Bronchial epithelial cell (primary cell): ENCODE measurements at regions not wholly inside any gene's neighbourhood (a gene's known extent, or its start where the extent isn't known, plus 50 kb on each side); places are given as distances from the start of the nearest gene placed in this dataset.

Experiments used
- DNase-seq: peaks from one replicate; pipeline ENCODE4 v3.0.0-alpha.2; 2010; ENCODE audit warnings: low read depth
- FAIRE-seq: peaks from 2 replicates; lab custom pipeline; 2011; peaks lifted over from hg19 to GRCh38; lab: Jason Lieb, UNC
- H3K27me3 ChIP-seq: 2 replicates; pipeline ENCODE4 v1.5.1; 2011; ENCODE audit warnings: low read length; ENCODE audit not compliant: control insufficient read depth, insufficient read depth
- H3K36me3 ChIP-seq: 2 replicates; pipeline ENCODE4 v1.5.1; 2011; ENCODE audit warnings: low read length; ENCODE audit not compliant: control insufficient read depth, insufficient read depth
- H3K4me3 ChIP-seq: 2 replicates; pipeline ENCODE4 v1.5.1; 2011; ENCODE audit warnings: mild to moderate bottlenecking, low read depth, low read length, control low read depth
- CTCF ChIP-seq: IDR thresholded peaks from 2 replicates; pipeline ENCODE4 v1.5.1; 2011; ENCODE audit warnings: mild to moderate bottlenecking, moderate library complexity, low read length, control low read depth, inconsistent platforms; ENCODE audit not compliant: insufficient read depth, severe bottlenecking

DNA sequence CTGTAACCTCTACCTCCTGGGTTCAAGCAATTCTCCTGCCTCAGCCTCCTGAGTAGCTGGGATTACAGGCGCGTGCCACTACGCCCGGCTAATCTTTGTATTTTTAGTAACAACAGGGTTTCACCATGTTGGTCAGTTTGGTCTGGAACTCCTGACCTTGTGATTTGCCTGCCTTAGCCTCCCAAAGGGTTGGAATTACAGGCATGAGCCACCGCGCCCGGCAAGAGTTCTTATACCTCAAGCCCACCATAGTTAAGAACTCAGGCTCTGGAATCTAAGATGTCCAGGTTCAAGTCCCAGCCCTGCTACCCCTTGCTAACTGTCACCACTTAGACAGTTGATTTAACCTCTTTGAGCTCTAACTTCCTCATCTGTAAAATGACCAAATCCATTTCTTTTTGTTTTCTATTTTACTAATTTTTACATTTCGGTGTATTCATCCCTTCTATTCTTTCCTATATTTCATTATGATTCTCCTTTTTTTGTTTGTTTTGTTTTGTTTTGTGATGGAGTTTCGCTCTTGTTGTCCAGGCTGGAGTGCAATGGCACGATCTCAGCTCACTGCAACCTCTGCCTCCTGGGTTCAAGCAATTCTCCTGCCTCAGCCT lies 104.8 kb upstream of the ZNF217 start:
- Histone ChIP-seq H3K36me3 (no peaks in the 10 kb centered on the region), H3K4me3 (no peak overlapping the region), H3K27me3 (no peaks in the 10 kb centered on the region)
- DNase-seq, result no peak
- no peak for TF ChIP-seq CTCF
- FAIRE-seq, result no peak

DNA sequence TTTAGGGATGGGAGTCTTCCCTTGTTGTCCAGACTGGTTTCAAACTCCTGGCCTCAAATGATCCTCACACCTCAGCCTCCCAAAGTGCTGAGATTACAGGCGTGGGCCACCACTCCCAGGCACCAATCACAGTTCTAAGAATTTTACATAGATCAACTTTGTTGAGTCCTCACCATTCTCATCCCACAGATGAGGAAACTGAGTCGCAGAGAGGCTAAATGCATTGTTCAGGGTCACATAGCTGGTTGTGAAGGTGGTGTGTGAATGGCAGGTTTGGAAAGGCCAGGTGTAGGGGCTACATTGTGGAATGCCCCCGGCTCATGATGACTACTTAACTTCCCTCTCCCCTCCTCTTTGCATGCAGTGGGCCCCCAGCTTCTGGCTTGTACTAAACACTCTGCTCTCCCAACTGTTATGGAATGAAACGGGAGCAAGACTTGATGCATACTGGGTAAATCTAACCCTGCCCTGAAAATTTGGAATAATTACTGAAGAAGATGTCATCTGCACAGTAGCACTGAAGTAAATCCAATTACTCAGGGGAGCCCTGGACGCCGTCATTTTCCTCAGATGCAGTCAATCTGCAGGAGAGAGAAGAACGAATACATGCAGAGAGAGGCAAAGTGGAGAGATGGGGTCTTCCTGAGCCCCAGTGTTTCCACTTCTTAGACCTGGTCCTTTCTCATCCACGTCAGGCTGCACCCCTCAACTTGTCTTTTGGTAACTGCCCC lies 102.3 kb upstream of the ZNF217 start:
- DNase-seq (no peak), FAIRE-seq (no peak)
- Histone ChIP-seq H3K4me3 (no peak overlapping the region), H3K36me3 (no peaks in the 10 kb centered on the region), H3K27me3 (no peaks in the 10 kb centered on the region)
- no peak for TF ChIP-seq CTCF

DNA sequence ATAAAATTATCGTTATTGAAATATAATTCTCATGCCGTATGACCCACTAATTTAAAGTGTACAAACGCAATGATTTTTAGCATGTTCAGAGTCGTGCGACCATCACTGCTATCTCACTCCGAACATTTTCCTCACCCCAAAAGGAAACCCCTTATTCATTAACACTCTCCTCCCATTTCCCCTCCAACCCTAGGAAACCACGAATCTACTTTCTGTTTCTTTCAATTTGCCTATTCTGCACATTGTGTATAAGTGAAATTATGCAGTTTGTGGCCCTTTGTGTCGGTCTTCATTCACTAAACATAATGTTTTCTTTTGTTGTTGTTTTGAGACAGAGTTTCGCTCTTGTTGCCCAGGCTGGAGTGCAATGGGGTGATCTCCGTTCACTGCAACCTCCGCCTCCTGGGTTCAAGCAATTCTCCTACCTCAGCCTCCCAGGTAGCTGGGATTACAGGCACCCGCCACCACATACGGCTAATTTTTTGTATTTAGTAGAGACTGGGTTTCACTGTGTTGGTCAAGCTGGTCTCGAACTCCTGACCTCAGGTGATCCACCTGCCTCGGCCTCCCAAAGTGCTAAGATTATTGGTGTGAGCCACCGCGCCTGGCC lies 99.7 kb upstream of the ZNF217 start:
- no peak for DNase-seq
- Histone ChIP-seq H3K36me3 (no peaks in the 10 kb centered on the region), H3K4me3 (no peak overlapping the region), H3K27me3 (no peaks in the 10 kb centered on the region)
- FAIRE-seq, result no peak
- TF ChIP-seq CTCF, result no peak

DNA sequence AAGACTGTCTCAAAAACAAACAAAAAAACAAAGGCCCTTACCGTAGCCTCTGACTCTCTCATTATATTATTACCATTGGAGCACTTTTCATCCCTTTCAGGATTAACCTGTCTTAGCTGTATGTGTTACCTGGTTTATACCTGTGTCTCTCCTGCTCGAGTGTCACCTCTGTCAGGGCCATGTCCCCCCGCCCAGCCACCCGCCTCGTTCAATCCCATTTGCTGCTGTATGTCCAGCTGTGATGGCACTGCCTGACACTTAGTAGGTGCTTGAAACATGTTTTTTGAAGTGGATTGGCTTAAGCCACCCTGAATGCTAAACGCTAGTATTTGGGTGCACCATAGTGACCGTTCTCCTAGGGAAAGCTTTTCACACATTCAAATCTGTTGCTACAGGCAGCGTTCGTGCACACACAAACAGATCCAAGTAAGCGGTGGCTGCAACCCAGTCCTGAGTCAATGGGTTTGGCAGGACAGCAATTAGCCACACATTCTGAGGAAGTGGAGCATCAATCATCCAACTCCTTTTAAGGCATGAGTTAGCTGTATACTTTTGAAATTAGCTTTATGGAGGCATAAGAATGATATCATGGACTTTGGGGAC lies 98.9 kb upstream of the ZNF217 start:
- no peak for TF ChIP-seq CTCF
- DNase-seq (no peak), FAIRE-seq (no peak)
- Histone ChIP-seq H3K36me3 (no peaks in the 10 kb centered on the region), H3K4me3 (no peak overlapping the region), H3K27me3 (no peaks in the 10 kb centered on the region)

GRCh38 chr20:53691811-53692192 lies 98.2 kb upstream of the ZNF217 start:
- no peaks in the 10 kb centered on the region for H3K27me3 ChIP-seq
- no peak for TF ChIP-seq CTCF
- no peaks in the 10 kb centered on the region for H3K36me3 ChIP-seq
- no peak overlapping the region for H3K4me3 ChIP-seq
- no peak for DNase-seq
- FAIRE-seq, result no peak
